Neural cell (in vitro differentiated cells): ENCODE measurements at regions not wholly inside any gene's neighbourhood (a gene's known extent, or its start where the extent isn't known, plus 50 kb on each side); places are given as distances from the start of the nearest gene placed in this dataset.
"Not testable (repeated sequence)": the region's sequence is repeated elsewhere in the genome, so short reads cannot be mapped to it uniquely, and the experiment has no call there.

ENCODE experiments used
- H2AFZ ChIP-seq: fragments of 200-600, 300-800 bp; sonication (generic), shearing (Covaris generic); 2 replicates; pipeline ENCODE4 v1.6.0; 2014; ENCODE audit warnings: low read depth, mild to moderate bottlenecking, antibody characterized with exemption, low read length, moderate library complexity
- H3F3A ChIP-seq: fragments of 200-600 bp; shearing (Covaris generic); 2 replicates; pipeline ENCODE4 v1.6.1; 2016; ENCODE audit warnings: mild to moderate bottlenecking, moderate library complexity, mixed read lengths, antibody characterized with exemption, low read length; ENCODE audit not compliant: insufficient read depth, poor library complexity, severe bottlenecking
- H3K27ac ChIP-seq: fragments of 200-600, 300-800 bp; sonication (generic), shearing (Covaris generic); 2 replicates; pipeline ENCODE4 v1.5.1; 2014; ENCODE audit warnings: mild to moderate bottlenecking, low read length, moderate library complexity
- H3K27me3 ChIP-seq: fragments of 300-800, 200-600 bp; sonication (generic), shearing (Covaris generic); 2 replicates; pipeline ENCODE4 v1.6.0; 2014; ENCODE audit warnings: mild to moderate bottlenecking, low read depth, low read length, moderate library complexity; ENCODE audit not compliant: insufficient read depth
- H3K36me3 ChIP-seq: fragments of 300-800, 200-600 bp; sonication (generic), shearing (Covaris generic); 2 replicates; pipeline ENCODE4 v1.5.1; 2014; ENCODE audit warnings: mild to moderate bottlenecking, antibody characterized with exemption, low read length, moderate library complexity; ENCODE audit not compliant: insufficient read depth
- H3K4me2 ChIP-seq: fragments of 300-800, 200-600 bp; sonication (generic), shearing (Covaris generic); 2 replicates; pipeline ENCODE4 v1.6.0; 2014; ENCODE audit warnings: mild to moderate bottlenecking, low read length
- H3K4me3 ChIP-seq: fragments of 300-800, 200-600 bp; sonication (generic), shearing (Covaris generic); 2 replicates; pipeline ENCODE4 v1.5.1; 2014; ENCODE audit warnings: mild to moderate bottlenecking, low read length, moderate library complexity
- H3K79me2 ChIP-seq: fragments of 200-600 bp; shearing (Covaris generic); replicated peaks from 2 replicates; pipeline ENCODE4 v1.6.0; 2014; ENCODE audit warnings: mild to moderate bottlenecking, low read length, moderate library complexity; ENCODE audit not compliant: insufficient read depth
- H3K9ac ChIP-seq: fragments of 300-800, 200-600 bp; sonication (generic), shearing (Covaris generic); 2 replicates; pipeline ENCODE4 v1.6.1; 2016; ENCODE audit warnings: mild to moderate bottlenecking, low read length, mixed read lengths
- H3K9me2 ChIP-seq: fragments of 200-600 bp; shearing (Covaris generic); 2 replicates; pipeline ENCODE4 v1.6.1; 2016; ENCODE audit warnings: mild to moderate bottlenecking, low read length, mixed read lengths; ENCODE audit not compliant: insufficient read depth
- H3K9me3 ChIP-seq: fragments of 200-600, 300-800 bp; sonication (generic), shearing (Covaris generic); 2 replicates; pipeline ENCODE4 v1.6.1; 2016; ENCODE audit warnings: mild to moderate bottlenecking, mixed run types, low read length, moderate library complexity, mixed read lengths
- H4K20me1 ChIP-seq: fragments of 200-600 bp; shearing (Covaris generic); 2 replicates; pipeline ENCODE4 v1.6.1; 2016; ENCODE audit warnings: mild to moderate bottlenecking, mixed run types; ENCODE audit not compliant: insufficient read depth
- EP300 ChIP-seq: fragments of 450-650 bp; conservative IDR thresholded peaks from 2 replicates; pipeline ENCODE4 v1.6.1; 2014; ENCODE audit warnings: antibody characterized with exemption, mild to moderate bottlenecking, moderate library complexity; ENCODE audit not compliant: poor library complexity, severe bottlenecking
- EZH2 ChIP-seq: fragments of 200-600, 300-800 bp; shearing (Covaris generic), sonication (generic); IDR thresholded peaks from 2 replicates; pipeline ENCODE4 v1.6.1; 2014; ENCODE audit warnings: antibody characterized with exemption, low read length, borderline replicate concordance, mild to moderate bottlenecking; ENCODE audit not compliant: insufficient read depth, poor library complexity, severe bottlenecking
- MXI1 ChIP-seq: fragments of 450-650 bp; conservative IDR thresholded peaks from 2 replicates; pipeline ENCODE4 v1.6.1; 2014; ENCODE audit warnings: antibody characterized with exemption, mild to moderate bottlenecking; ENCODE audit not compliant: poor library complexity, severe bottlenecking
- POLR2AphosphoS5 ChIP-seq: IDR thresholded peaks from 2 replicates; pipeline ENCODE4 v1.6.1; 2012
- RAD21 ChIP-seq: fragments of 450-650 bp; conservative IDR thresholded peaks from 2 replicates; pipeline ENCODE4 v1.6.1; 2014; ENCODE audit warnings: antibody characterized with exemption, mild to moderate bottlenecking, moderate library complexity
- SMC3 ChIP-seq: fragments of 450-650 bp; conservative IDR thresholded peaks from 2 replicates; pipeline ENCODE4 v1.6.1; 2014; ENCODE audit warnings: antibody characterized with exemption, mild to moderate bottlenecking, moderate library complexity; ENCODE audit not compliant: poor library complexity
- TAF1 ChIP-seq: IDR thresholded peaks from 2 replicates; pipeline ENCODE4 v1.6.1; 2012; ENCODE audit warnings: low read depth
- TF ChIP-seq, protein P1 (sequence below): IDR thresholded peaks from 2 replicates; pipeline ENCODE4 v1.6.1; 2012; ENCODE audit warnings: borderline replicate concordance
- TF ChIP-seq, protein P2 (sequence below): fragments of 450-650 bp; IDR thresholded peaks from 2 replicates; pipeline ENCODE4 v1.5.1; 2014; ENCODE audit warnings: antibody characterized with exemption, mild to moderate bottlenecking, moderate library complexity; ENCODE audit not compliant: poor library complexity, severe bottlenecking

DNA sequence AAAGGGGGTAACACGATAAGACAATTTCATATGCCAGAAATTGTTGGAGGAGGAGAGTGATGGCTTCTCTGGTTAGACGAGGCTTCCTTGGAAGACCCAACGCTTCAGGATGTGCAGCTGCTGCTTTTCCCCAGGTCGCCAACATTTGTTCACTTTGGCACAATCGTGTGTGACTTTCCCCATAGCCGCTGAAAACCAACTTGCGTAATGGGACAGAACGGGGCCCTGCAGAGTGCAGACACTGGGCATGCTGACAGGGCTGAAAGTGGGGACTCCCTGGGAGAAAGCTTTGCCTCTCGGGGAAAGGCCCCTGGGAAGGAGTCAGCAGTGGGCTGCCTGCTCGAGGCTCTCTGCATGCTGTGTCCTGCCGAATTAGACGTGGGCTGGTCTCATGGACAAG is 130.7 kb downstream of the MRPL57 start:
- not testable (repeated sequence) for H3K27me3 ChIP-seq, H3K9me2 ChIP-seq, H3K79me2 ChIP-seq, H3K27ac ChIP-seq, H3K9ac ChIP-seq, H3F3A ChIP-seq, H3K9me3 ChIP-seq, H2AFZ ChIP-seq, H3K36me3 ChIP-seq, H3K4me2 ChIP-seq, H4K20me1 ChIP-seq, H3K4me3 ChIP-seq

DNA sequence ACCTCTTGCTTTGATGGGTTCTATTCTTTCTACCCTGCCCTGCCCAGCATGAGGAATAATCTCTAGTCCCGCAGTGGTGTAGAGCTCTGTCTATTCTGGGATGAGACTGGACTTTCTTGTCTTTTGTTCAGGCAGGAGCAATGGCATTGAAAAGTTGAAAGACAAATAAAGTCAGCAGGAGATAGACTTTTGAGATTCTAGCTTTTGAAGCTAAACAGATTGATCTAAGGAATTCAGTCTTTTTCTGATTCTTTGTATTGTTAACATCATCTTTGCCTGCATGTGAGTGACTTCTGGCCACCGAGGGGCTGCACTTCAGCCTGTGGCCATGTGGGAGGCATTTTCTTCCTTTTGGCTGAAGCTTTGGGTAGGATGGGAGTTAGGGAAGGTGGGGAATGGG is 132.4 kb downstream of the MRPL57 start:
- no peaks in the 10 kb centered on the region for H3K27me3 ChIP-seq
- no peak for TF ChIP-seq RAD21
- TF ChIP-seq TAF1: no peak
- TF ChIP-seq EZH2: no peak
- TF ChIP-seq, protein P1, sequence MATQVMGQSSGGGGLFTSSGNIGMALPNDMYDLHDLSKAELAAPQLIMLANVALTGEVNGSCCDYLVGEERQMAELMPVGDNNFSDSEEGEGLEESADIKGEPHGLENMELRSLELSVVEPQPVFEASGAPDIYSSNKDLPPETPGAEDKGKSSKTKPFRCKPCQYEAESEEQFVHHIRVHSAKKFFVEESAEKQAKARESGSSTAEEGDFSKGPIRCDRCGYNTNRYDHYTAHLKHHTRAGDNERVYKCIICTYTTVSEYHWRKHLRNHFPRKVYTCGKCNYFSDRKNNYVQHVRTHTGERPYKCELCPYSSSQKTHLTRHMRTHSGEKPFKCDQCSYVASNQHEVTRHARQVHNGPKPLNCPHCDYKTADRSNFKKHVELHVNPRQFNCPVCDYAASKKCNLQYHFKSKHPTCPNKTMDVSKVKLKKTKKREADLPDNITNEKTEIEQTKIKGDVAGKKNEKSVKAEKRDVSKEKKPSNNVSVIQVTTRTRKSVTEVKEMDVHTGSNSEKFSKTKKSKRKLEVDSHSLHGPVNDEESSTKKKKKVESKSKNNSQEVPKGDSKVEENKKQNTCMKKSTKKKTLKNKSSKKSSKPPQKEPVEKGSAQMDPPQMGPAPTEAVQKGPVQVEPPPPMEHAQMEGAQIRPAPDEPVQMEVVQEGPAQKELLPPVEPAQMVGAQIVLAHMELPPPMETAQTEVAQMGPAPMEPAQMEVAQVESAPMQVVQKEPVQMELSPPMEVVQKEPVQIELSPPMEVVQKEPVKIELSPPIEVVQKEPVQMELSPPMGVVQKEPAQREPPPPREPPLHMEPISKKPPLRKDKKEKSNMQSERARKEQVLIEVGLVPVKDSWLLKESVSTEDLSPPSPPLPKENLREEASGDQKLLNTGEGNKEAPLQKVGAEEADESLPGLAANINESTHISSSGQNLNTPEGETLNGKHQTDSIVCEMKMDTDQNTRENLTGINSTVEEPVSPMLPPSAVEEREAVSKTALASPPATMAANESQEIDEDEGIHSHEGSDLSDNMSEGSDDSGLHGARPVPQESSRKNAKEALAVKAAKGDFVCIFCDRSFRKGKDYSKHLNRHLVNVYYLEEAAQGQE: no peak
- no peak for TF ChIP-seq POLR2AphosphoS5
- no peak for TF ChIP-seq MXI1
- TF ChIP-seq, protein P2, sequence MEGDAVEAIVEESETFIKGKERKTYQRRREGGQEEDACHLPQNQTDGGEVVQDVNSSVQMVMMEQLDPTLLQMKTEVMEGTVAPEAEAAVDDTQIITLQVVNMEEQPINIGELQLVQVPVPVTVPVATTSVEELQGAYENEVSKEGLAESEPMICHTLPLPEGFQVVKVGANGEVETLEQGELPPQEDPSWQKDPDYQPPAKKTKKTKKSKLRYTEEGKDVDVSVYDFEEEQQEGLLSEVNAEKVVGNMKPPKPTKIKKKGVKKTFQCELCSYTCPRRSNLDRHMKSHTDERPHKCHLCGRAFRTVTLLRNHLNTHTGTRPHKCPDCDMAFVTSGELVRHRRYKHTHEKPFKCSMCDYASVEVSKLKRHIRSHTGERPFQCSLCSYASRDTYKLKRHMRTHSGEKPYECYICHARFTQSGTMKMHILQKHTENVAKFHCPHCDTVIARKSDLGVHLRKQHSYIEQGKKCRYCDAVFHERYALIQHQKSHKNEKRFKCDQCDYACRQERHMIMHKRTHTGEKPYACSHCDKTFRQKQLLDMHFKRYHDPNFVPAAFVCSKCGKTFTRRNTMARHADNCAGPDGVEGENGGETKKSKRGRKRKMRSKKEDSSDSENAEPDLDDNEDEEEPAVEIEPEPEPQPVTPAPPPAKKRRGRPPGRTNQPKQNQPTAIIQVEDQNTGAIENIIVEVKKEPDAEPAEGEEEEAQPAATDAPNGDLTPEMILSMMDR: no peak
- TF ChIP-seq EP300: no peak
- TF ChIP-seq SMC3: no peak
- H3K4me3 ChIP-seq: no peak overlapping the region
- H3K36me3 ChIP-seq: no peaks in the 10 kb centered on the region
- no peaks in the 10 kb centered on the region for H3F3A ChIP-seq
- H4K20me1 ChIP-seq: no peaks in the 10 kb centered on the region
- no peaks in the 10 kb centered on the region for H3K9me3 ChIP-seq
- no peak overlapping the region for H3K27ac ChIP-seq
- no peak overlapping the region for H3K4me2 ChIP-seq
- H3K9me2 ChIP-seq: no peaks in the 10 kb centered on the region
- H3K79me2 ChIP-seq: no peaks in the 10 kb centered on the region
- no peak overlapping the region for H2AFZ ChIP-seq
- no peak overlapping the region for H3K9ac ChIP-seq

DNA sequence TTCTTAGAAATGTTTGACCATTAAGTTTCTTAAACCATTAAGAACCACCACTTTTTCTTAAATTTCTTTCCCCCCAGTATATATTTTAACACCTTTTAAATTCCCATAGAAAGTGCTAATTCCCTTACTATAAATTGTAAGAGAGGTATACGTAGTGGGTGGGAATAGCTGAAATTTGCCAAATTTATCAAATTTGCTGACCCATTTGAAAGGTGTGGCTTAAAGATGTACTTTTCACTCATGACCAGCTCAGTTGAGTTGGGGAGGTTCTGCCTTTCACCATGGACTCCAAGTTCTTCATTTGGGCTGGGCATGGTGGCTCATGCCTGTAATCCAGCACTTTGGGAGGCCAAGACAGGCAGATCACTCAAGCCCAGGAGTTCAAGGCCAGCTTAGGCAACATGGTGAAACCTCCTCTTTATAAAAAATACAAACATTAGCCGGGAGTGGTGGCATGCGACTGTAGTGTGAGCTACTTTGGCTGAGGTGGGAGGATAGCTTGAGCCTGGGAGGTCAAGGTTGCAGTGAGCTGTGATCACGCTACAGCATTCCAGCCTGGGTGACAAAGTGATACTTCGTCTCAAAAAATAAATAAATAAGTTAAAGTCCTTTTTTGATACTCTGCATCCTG is 133.2 kb downstream of the MRPL57 start:
- Histone ChIP-seq H4K20me1 (no peaks in the 10 kb centered on the region), H3K9ac (no peak overlapping the region), H3K36me3 (no peaks in the 10 kb centered on the region), H3F3A (no peaks in the 10 kb centered on the region), H3K9me3 (no peaks in the 10 kb centered on the region), H3K4me3 (no peak overlapping the region), H3K27ac (no peak overlapping the region), H3K4me2 (no peak overlapping the region), H3K79me2 (no peaks in the 10 kb centered on the region), H2AFZ (no peak overlapping the region), H3K9me2 (no peaks in the 10 kb centered on the region), H3K27me3 (no peaks in the 10 kb centered on the region)
- no peak for TF ChIP-seq EZH2
- TF ChIP-seq, protein P1: no peak
- TF ChIP-seq, protein P2: no peak
- no peak for TF ChIP-seq MXI1
- TF ChIP-seq POLR2AphosphoS5: no peak
- no peak for TF ChIP-seq RAD21
- TF ChIP-seq SMC3: no peak
- TF ChIP-seq EP300: no peak
- TF ChIP-seq TAF1: no peak
